ENCODE measurements at regions not wholly inside any gene's neighbourhood (a gene's known extent, or its start where the extent isn't known, plus 50 kb on each side); places are given as distances from the start of the nearest gene placed in this dataset.
"Not testable (repeated sequence)": the region's sequence is repeated elsewhere in the genome, so short reads cannot be mapped to it uniquely, and the experiment has no call there.

- no peak for DNase-seq
These were observed 883.5 kb downstream of the SORCS1 start for GRCh38 chr10:106280896-106281460.

- no peak for DNase-seq
These were observed 886.1 kb downstream of the SORCS1 start for GRCh38 chr10:106278383-106278782.

DNA sequence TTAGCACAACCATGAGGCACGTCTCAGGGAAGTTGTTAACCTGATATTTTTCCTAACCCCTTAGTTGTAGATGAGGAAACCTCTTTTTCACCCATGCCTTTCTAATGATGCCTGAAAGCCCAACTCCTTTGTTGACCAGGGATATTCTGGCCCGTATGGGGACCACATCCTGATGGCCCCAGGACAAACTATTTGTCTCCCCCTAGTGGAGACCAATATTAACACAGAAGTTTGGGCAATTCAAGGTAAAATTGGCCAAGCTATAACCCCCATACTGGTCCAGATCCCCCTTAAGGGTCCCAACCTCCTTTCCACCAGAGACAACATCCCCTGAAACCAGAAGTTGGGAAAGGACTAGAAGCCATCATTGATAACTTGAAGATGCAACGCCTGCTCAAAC is 893.3 kb downstream of the SORCS1 start:
- DNase-seq: no peak

GRCh38 chr10:106268000-106268399 is 896.5 kb downstream of the SORCS1 start:
- no peak for DNase-seq

GRCh38 chr10:106267591-106267990 is 896.9 kb downstream of the SORCS1 start:
- no peak for DNase-seq

DNA sequence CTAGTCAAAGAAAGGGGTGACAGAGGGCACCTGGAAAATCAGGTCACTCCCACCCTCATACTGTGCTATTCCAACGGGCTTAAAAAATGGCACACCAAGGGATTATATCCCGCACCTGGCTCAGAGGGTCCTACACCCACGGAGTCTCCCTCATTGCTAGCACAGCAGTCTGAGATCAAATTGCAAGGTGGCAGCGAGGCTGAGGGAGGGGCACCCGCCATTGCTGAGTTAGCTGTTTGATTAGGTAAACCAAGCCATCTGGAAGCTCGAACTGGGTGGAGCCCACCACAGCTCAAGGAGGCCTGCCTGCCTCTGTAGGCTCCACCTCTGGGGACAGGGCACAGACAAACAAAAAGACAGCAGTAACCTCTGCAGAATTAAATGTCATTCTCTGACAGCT is 907.1 kb downstream of the SORCS1 start:
- not testable (repeated sequence) for DNase-seq

DNA sequence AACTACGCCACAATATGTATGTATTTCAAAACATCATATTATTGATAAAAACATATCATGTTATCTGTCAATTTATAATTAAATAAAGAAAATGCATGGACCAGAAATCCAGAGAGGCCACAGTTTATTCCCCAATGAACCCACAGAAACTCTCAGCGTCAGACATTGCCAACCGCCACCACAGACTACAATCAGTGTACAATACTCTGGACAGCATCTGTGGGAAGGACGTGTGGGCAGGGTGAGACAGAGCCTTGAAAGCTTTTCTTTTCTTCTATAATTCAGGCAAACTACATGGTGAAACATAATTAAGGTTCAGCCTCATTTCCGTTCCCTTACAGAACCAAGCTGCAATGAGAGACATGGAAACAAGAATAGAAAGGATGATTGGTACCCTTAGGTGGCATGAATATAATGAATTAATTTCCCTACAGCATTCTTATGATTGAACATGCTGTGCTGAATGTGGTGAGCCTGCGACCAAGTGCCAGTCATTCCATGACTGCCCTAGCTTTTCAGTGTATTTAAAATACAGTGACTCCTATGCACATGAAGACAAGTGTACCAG is 909.3 kb downstream of the SORCS1 start:
- no peak for DNase-seq

DNA sequence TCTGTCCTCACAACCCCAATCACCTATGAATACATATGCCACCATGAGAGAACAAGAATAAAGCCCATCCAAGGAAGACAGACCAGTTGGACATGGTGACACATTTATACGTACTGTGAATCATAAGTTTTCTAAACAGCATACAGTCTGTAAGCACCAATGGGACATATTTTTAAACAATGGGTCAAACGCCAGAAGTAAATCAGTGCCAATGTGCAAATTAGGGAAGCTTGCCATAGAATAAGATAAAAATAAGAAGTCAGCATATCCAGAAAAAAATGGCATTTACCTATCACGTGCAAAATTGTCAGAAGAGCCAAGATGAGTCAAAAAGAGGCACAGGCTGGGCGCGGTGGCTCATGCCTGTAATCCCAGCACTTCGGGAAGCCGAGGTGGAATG is 910.4 kb downstream of the SORCS1 start:
- no peak for DNase-seq

- DNase-seq: no peak
These were observed 912.0 kb downstream of the SORCS1 start for GRCh38 chr10:106252541-106252940.

DNA sequence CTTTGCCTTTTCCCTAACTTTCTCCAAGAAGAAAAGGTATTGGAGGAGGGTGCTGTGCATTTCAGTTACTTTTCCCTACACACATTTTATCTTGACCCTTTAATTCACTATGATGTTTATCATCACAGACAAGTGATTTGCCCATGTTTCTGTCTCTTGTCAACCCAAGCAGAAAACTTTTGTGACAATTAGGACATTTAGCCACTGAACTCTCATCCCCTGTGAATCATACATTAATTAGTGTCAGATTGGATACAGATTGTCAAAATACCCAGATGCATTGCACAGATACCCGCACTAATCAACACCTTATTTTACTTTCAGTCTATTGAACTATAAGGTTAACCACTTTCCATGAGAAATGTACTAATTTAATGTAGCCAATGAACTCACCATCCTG is 912.9 kb downstream of the SORCS1 start:
- DNase-seq: no peak

DNA sequence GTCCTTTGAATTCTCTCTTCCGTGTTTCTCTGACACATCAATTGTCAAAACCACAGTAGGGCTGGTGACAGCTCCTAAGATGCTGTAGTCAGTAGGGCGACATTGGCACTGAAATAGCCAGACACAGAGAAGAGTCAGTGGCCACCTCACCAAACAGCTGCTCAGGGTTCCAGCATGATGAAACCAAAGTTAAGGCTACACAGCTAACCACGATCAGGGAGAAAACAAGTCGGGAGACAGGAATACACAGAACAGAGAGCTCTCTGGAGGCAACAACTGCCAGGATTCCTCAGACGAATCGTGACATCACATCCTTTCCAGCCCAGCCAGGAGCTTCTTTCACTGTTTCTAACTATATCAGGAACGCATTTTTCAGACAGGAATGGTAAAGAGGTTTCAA is 922.2 kb downstream of the SORCS1 start:
- no peak for DNase-seq

- DNase-seq: no peak
These were observed 937.7 kb downstream of the SORCS1 start for GRCh38 chr10:106226828-106227227.

- no peak for DNase-seq
These were observed 938.4 kb downstream of the SORCS1 start for GRCh38 chr10:106226142-106226541.

GRCh38 chr10:106224676-106225075 is 939.8 kb downstream of the SORCS1 start:
- DNase-seq: no peak

GRCh38 chr10:106217627-106218026 is 946.9 kb downstream of the SORCS1 start:
- DNase-seq: no peak

DNA sequence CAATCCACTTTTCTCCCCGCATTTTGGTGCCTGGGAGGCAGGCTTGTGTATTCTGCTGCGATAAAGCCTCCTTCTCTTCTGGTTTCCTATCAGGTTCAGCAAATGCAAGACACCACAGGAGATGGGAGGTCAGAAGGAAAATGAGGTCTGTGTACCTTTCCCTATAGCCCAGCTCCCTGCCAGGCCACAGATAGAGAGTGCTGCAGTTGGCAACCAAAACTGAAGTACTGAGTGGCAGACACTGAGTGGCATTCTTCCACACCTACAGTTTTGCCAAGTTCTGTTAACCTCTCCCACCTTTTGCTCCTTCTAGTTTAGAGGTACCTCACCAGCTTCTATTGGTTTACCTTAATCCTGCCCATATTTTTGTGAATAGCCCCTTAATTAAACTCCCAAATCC is 948.4 kb downstream of the SORCS1 start:
- no peak for DNase-seq

DNA sequence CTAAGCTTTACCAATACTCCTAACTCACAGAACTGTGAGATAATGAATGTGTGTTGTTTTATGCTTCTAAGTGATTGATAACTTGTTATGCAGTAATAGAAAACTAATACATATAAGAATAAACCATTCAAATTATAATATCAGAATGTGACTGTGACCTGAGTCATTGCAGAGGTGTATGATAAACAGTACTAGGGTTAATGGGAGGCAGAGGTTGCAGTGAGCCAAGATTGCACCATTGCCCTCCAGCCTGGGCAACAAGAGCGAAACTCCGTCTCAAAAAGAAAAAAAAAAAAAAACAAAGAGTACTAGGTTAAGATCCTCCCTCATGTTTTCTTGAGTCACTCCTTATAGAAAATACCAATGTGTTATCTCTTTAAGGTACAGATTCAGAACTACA is 950.3 kb downstream of the SORCS1 start:
- no peak for DNase-seq

DNA sequence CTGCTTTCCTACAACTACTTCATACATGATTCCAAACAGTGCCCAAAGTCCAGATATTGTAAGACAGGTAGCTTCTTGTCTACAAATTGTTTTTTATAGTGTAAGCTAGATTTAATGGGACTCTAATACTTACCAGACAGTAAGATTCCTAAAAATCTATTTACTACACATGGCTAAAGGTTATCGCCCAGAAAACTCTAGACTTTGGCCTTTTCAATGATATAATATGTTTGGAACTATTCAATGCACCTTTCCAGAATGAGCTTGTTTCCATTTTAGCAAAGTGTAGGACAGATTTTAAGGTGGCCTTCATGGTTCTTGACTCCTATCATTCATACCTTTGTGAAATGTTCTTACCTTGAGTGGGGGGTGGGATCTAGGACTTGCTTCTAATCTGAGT is 951.0 kb downstream of the SORCS1 start:
- DNase-seq: no peak

DNA sequence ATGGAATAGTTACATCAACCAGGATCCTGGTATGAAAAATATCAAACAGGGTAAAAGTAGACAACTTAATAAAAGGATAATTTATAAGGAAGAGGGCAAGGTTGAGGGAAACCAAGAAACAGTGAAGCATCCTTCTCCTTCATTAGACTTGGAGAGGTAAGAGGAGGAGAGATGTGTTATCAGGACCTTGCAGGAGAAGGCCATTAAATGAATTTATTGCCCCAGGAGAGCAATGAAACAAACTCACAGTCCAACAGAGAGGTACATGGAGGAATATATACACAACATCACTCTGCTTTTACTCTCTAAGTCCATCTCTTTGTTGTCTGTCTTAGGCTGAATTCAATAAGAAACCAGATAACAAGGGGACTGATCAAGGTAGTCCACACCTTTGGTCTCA is 966.2 kb downstream of the SORCS1 start:
- DNase-seq: no peak

GRCh38 chr10:106189292-106189691 is 975.2 kb downstream of the SORCS1 start:
- DNase-seq: no peak

GRCh38 chr10:106185951-106186350 is 978.6 kb downstream of the SORCS1 start:
- DNase-seq: no peak

GRCh38 chr10:106183041-106183440 is 981.5 kb downstream of the SORCS1 start:
- DNase-seq: no peak

- DNase-seq: no peak
These were observed 982.0 kb downstream of the SORCS1 start for GRCh38 chr10:106182542-106182941.

- no peak for DNase-seq
These were observed 983.0 kb downstream of the SORCS1 start for GRCh38 chr10:106181501-106181900.

DNA sequence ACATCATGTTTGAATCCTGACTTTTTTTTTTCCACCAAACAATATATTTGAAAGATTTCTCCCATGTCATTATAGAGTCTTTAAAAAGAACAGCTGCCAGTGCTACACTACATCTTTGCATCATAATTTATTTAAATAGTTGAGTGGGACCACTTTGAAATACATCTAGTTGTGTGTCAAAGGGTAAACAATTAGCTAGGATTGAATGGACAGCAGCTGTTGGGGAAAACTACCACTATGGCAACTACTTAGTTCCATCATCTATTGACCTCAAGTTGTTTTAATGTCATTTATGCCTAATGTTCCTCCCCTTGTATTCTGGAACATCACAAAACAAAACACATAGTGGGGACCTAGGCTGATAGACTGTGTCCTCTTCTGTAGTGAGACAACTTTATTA is 985.1 kb downstream of the SORCS1 start:
- DNase-seq: no peak
